SK-N-SH (cell line): ENCODE measurements at regions not wholly inside any gene's neighbourhood (a gene's known extent, or its start where the extent isn't known, plus 50 kb on each side); places are given as distances from the start of the nearest gene placed in this dataset.

ENCODE experiments used
- CTCF ChIA-PET: fragments of 300-600, 350-600 bp; formaldehyde crosslinking; extraction: SDS; loops from one replicate; lab custom pipeline; 2021; lab: Yijun Ruan, JAX
- POLR2A ChIA-PET: fragments of 350-600 bp; sonication (Branson Sonifier 250); formaldehyde crosslinking; extraction: SDS; loops from one replicate; lab custom pipeline; 2020; ENCODE audit warnings: antibody characterized with exemption, inconsistent platforms; lab: Yijun Ruan, JAX
- DNase-seq: peaks from one replicate; pipeline ENCODE4 v3.0.0; 2012
- H2AFZ ChIP-seq: fragments of 200-600 bp; sonication (generic); 2 replicates; pipeline ENCODE4 v1.8.1; 2016; ENCODE audit warnings: antibody characterized with exemption, mild to moderate bottlenecking, low read depth
- H3F3A ChIP-seq: fragments of 200-600 bp; sonication (generic); replicated peaks from 2 replicates; pipeline ENCODE3; 2016; ENCODE audit warnings: antibody characterized with exemption, mild to moderate bottlenecking; ENCODE audit not compliant: insufficient read depth
- H3K27ac ChIP-seq, 2 experiments: fragments of 200-500 bp in 1 of 2; fragments of 200-600 bp in 1 of 2; sonication (Bioruptor generic) in 1 of 2; sonication (generic), shearing (Covaris generic) in 1 of 2; 2 replicates each; pipeline versions ENCODE4 v1.5.1 to v1.6.1; 2014 to 2016; ENCODE audit warnings: low read depth in 2 of 2, inconsistent platforms in 1 of 2, low read length in 1 of 2, mild to moderate bottlenecking in 1 of 2, mixed read lengths in 1 of 2
- H3K27me3 ChIP-seq: fragments of 200-600 bp; sonication (generic), shearing (Covaris generic); 2 replicates; pipeline ENCODE4 v1.6.1; 2016; ENCODE audit warnings: mixed run types; ENCODE audit not compliant: insufficient read depth
- H3K36me3 ChIP-seq, 2 experiments: fragments of 200-500 bp in 1 of 2; fragments of 200-600 bp in 1 of 2; sonication (Bioruptor generic) in 1 of 2; sonication (generic) in 1 of 2; replicated peaks in 1 of 2; 2 replicates each; pipeline versions ENCODE3 to v1.5.1; 2014 to 2016; ENCODE audit warnings: low read length in 1 of 2, mild to moderate bottlenecking in 1 of 2; ENCODE audit not compliant: insufficient read depth in 2 of 2, control insufficient read depth in 1 of 2
- H3K4me1 ChIP-seq, 2 experiments: fragments of 200-500 bp in 1 of 2; fragments of 200-600 bp in 1 of 2; sonication (Bioruptor generic) in 1 of 2; sonication (generic), shearing (Covaris generic) in 1 of 2; 2 replicates each; pipeline versions ENCODE4 v1.5.1 to v1.6.1; 2014 to 2016; ENCODE audit warnings: low read depth in 1 of 2, low read length in 1 of 2, mixed run types in 1 of 2; ENCODE audit not compliant: insufficient read depth in 2 of 2, control insufficient read depth in 1 of 2
- H3K4me2 ChIP-seq: fragments of 200-600 bp; sonication (generic), shearing (Covaris generic); 2 replicates; pipeline ENCODE4 v1.6.1; 2017; ENCODE audit warnings: mixed run types
- H3K4me3 ChIP-seq, 2 experiments: fragments of 200-500 bp in 1 of 2; fragments of 200-600 bp in 1 of 2; sonication (Bioruptor generic) in 1 of 2; sonication (generic), shearing (Covaris generic) in 1 of 2; 2 replicates each; pipeline versions ENCODE4 v1.5.1 to v1.8.1; 2014 to 2016; ENCODE audit warnings: low read depth in 2 of 2, inconsistent platforms in 1 of 2, low read length in 1 of 2, mild to moderate bottlenecking in 1 of 2, mixed read lengths in 1 of 2, moderate library complexity in 1 of 2
- H3K79me2 ChIP-seq: fragments of 200-600 bp; sonication (generic); 2 replicates; pipeline ENCODE4 v1.8.1; 2017; ENCODE audit warnings: mild to moderate bottlenecking; ENCODE audit not compliant: insufficient read depth
- H3K9ac ChIP-seq: fragments of 200-600 bp; sonication (generic); 2 replicates; pipeline ENCODE4 v1.6.1; 2017; ENCODE audit warnings: mixed run types
- H3K9me2 ChIP-seq: fragments of 200-600 bp; sonication (generic); 2 replicates; pipeline ENCODE4 v1.6.1; 2017; ENCODE audit warnings: mixed run types
- H3K9me3 ChIP-seq: fragments of 200-600 bp; sonication (generic); 2 replicates; pipeline ENCODE4 v1.6.1; 2017; ENCODE audit warnings: mixed run types, mild to moderate bottlenecking, moderate library complexity
- H4K20me1 ChIP-seq: fragments of 200-600 bp; sonication (generic); 2 replicates; pipeline ENCODE4 v1.6.1; 2017; ENCODE audit warnings: mild to moderate bottlenecking, mixed run types; ENCODE audit not compliant: insufficient read depth
- CTCF ChIP-seq: fragments of 200-600 bp; sonication (generic); IDR thresholded peaks from 2 replicates; pipeline ENCODE4 v1.6.1; 2017; ENCODE audit warnings: antibody characterized with exemption, mild to moderate bottlenecking, moderate library complexity
- EZH2phosphoT487 ChIP-seq: fragments of 200-600 bp; sonication (generic); IDR thresholded peaks from 2 replicates; pipeline ENCODE4 v1.6.1; 2017; ENCODE audit warnings: low read depth, mixed run types, mild to moderate bottlenecking, antibody characterized with exemption, moderate library complexity, borderline replicate concordance
- FOSL2 ChIP-seq: IDR thresholded peaks from 2 replicates; pipeline ENCODE4 v1.4.0; 2012; ENCODE audit warnings: low read depth, mild to moderate bottlenecking, moderate library complexity, borderline replicate concordance
- FOXM1 ChIP-seq: IDR thresholded peaks from 2 replicates; pipeline ENCODE4 v1.4.0; 2012; ENCODE audit warnings: low read depth, mild to moderate bottlenecking
- GABPA ChIP-seq: IDR thresholded peaks from 2 replicates; pipeline ENCODE4 v1.4.0; 2012; ENCODE audit warnings: low read depth, mild to moderate bottlenecking
- IRF3 ChIP-seq: fragments of 150-350 bp; IDR thresholded peaks from 2 replicates; pipeline ENCODE4 v1.6.1; 2016; ENCODE audit warnings: mild to moderate bottlenecking, low read depth, low read length
- JUND ChIP-seq: IDR thresholded peaks from 2 replicates; pipeline ENCODE4 v1.4.0; 2012
- MEF2A ChIP-seq: IDR thresholded peaks from 2 replicates; pipeline ENCODE4 v1.4.0; 2012; ENCODE audit warnings: low read depth, borderline replicate concordance
- NFIC ChIP-seq: IDR thresholded peaks from 2 replicates; pipeline ENCODE4 v1.4.0; 2012; ENCODE audit warnings: borderline replicate concordance
- PBX3 ChIP-seq: IDR thresholded peaks from 2 replicates; pipeline ENCODE4; 2012
- RAD21 ChIP-seq: IDR thresholded peaks from 2 replicates; pipeline ENCODE4 v1.6.1; 2012; ENCODE audit warnings: mild to moderate bottlenecking, low read length
- REST ChIP-seq: IDR thresholded peaks from 2 replicates; pipeline ENCODE4 v1.6.1; 2012; ENCODE audit warnings: mild to moderate bottlenecking, low read depth, low read length, moderate library complexity
- RXRA ChIP-seq: IDR thresholded peaks from 2 replicates; pipeline ENCODE4 v1.4.0; 2012; ENCODE audit warnings: low read depth, mild to moderate bottlenecking, borderline replicate concordance
- WGBS: methylation state at CpG from one replicate; pipeline ENCODE4 v1.1.6; 2017; ENCODE audit warnings: low lambda C conversion rate; 5-methylcytosine and 5-hydroxymethylcytosine counted together

- H3F3A ChIP-seq: no peaks in the 10 kb centered on the region
- POLR2A ChIA-PET: no interaction called here
- H3K4me1 ChIP-seq: no peaks in the 10 kb centered on the region
Observed at GRCh38 chr4:43264730-43265129, 372.2 kb downstream of the GRXCR1 start.

GRCh38 chr4:43271946-43272345 lies 379.4 kb downstream of the GRXCR1 start:
- Histone ChIP-seq H3K36me3 (no peaks in the 10 kb centered on the region), H3K9me3 (no peaks in the 10 kb centered on the region), H3K27me3 (no peaks in the 10 kb centered on the region), H4K20me1 (no peaks in the 10 kb centered on the region), H3K9ac (no peak overlapping the region), H3K4me3 (no peak overlapping the region), H3K4me1 (peaks cover 0 to 6% of the 10 kb centered on the region in 2 experiments; a peak in 1 of 4 replicates), H3F3A (no peaks in the 10 kb centered on the region)
- POLR2A ChIA-PET: no interaction called here
- no peak for DNase-seq
- WGBS: 0% methylated on average over 1 of the region's 1 CpG
- TF ChIP-seq MEF2A: no peak
- TF ChIP-seq, all 33 proteins: peak for 0
- CTCF ChIA-PET: no interaction called here
- Histone ChIP-seq H3K4me2 (no peak overlapping the region), H3K9me2 (no peaks in the 10 kb centered on the region), H3K27ac (no peak overlapping the region), H2AFZ (no peak overlapping the region), H3K79me2 (no peaks in the 10 kb centered on the region)

More at GRCh38 chr4:43264730-43265129, 372.2 kb downstream of the GRXCR1 start:
- H2AFZ ChIP-seq: no peak overlapping the region
- no peaks in the 10 kb centered on the region for H3K79me2 ChIP-seq
- CTCF ChIA-PET: no interaction called here
- no peak overlapping the region for H3K4me2 ChIP-seq
- H3K9ac ChIP-seq: no peak overlapping the region
- DNase-seq: no peak
- H3K27ac ChIP-seq: no peak overlapping the region
- H3K27me3 ChIP-seq: no peaks in the 10 kb centered on the region
- no peaks in the 10 kb centered on the region for H3K9me3 ChIP-seq
- no peak overlapping the region for H3K4me3 ChIP-seq
- TF ChIP-seq RXRA (no peak), EZH2phosphoT487 (no peak), PBX3 (no peak), IRF3 (no peak), MEF2A (no peak), FOXM1 (no peak), JUND (no peak)
- H3K9me2 ChIP-seq: no peaks in the 10 kb centered on the region
- no peaks in the 10 kb centered on the region for H4K20me1 ChIP-seq
- peaks cover 0 to 5% of the 10 kb centered on the region in 2 experiments for H3K36me3 ChIP-seq

- 15% methylated on average over 2 of the region's 2 CpGs for WGBS
- Histone ChIP-seq H3K4me2 (no peak overlapping the region), H3K9me3 (no peaks in the 10 kb centered on the region), H3K4me1 (peaks cover 0 to 7% of the 10 kb centered on the region in 2 experiments; a peak in 1 of 4 replicates), H3K79me2 (no peaks in the 10 kb centered on the region), H3K9me2 (no peaks in the 10 kb centered on the region), H3F3A (no peaks in the 10 kb centered on the region), H3K9ac (no peak overlapping the region), H3K27ac (no peak overlapping the region), H2AFZ (no peak overlapping the region), H4K20me1 (no peaks in the 10 kb centered on the region), H3K27me3 (no peaks in the 10 kb centered on the region), H3K36me3 (no peaks in the 10 kb centered on the region), H3K4me3 (no peak overlapping the region)
- ChIA-PET CTCF (no interaction called here), POLR2A (no interaction called here)
- DNase-seq: no peak
- TF ChIP-seq NFIC (no peak), FOSL2 (no peak), CTCF (no peak), EZH2phosphoT487 (no peak), REST (no peak), GABPA (no peak), RAD21 (no peak)
Observed at GRCh38 chr4:43274376-43274775, 381.9 kb downstream of the GRXCR1 start.
